K562 (cell line): ENCODE measurements at regions not wholly inside any gene's neighbourhood (a gene's known extent, or its start where the extent isn't known, plus 50 kb on each side); places are given as distances from the start of the nearest gene placed in this dataset.

Source experiments
- ATAC-seq: fragments of 200-7000 bp; cut with Tn5 transposase; 3 replicates; pipeline ENCODE4 v1.9.1; 2020; ENCODE audit warnings: moderate library complexity
- BruUV-seq: library from RNA; stranded (reverse); fragments of 400-500 nt; replicated peaks from 2 replicates; lab custom pipeline; 2021; lab: Mats Ljungman, UMichigan
- CTCF ChIA-PET: fragments of 300-600 bp; formaldehyde crosslinking; extraction: SDS; loops from one replicate; lab custom pipeline; 2021; ENCODE audit warnings: low intra/inter-chr PET ratio; lab: Yijun Ruan, JAX
- POLR2A ChIA-PET: fragments of 300-600, 350-650 bp; sonication (Branson Sonifier 250); formaldehyde crosslinking; extraction: SDS; loops from one replicate; lab custom pipeline; 2021; ENCODE audit warnings: antibody characterized with exemption, inconsistent platforms; lab: Yijun Ruan, JAX
- DNase-seq, 4 experiments: peaks; one replicate each; pipeline versions ENCODE4 v3.0.0 to v3.0.0-alpha.2; 2011 to 2018; ENCODE audit warnings: low spot score in 3 of 4, mixed read lengths in 3 of 4; ENCODE audit errors: extremely low read depth in 1 of 4
- FAIRE-seq: peaks from 2 replicates; lab custom pipeline; 2011; peaks lifted over from hg19 to GRCh38; lab: Jason Lieb, UNC
- H2AFZ ChIP-seq: 2 replicates; pipeline ENCODE4 v1.6.0; 2011; ENCODE audit warnings: low read depth, low read length, control low read depth, inconsistent platforms
- H3K27ac ChIP-seq: fragments of 200-600 bp; 3 replicates; pipeline ENCODE4 v1.8.0; 2011; ENCODE audit warnings: low read depth, mild to moderate bottlenecking, control low read depth, inconsistent platforms, low read length, moderate library complexity, mixed read lengths; ENCODE audit errors: extremely low read depth
- H3K27me3 ChIP-seq, 2 experiments: fragments of 300-600 bp in 1 of 2; 2 replicates in 1 of 2; 3 replicates in 1 of 2; pipeline versions ENCODE4 v1.6.0 to v1.8.0; 2011; ENCODE audit warnings: inconsistent platforms in 2 of 2, low read length in 2 of 2, mild to moderate bottlenecking in 1 of 2, mixed read lengths in 1 of 2, moderate library complexity in 1 of 2; ENCODE audit not compliant: control insufficient read depth in 2 of 2, insufficient read depth in 2 of 2
- H3K36me3 ChIP-seq: fragments of 300-600 bp; 3 replicates; pipeline ENCODE4 v1.8.0; 2011; ENCODE audit warnings: mild to moderate bottlenecking, low read length, inconsistent platforms; ENCODE audit not compliant: control insufficient read depth, insufficient read depth
- H3K4me1 ChIP-seq, 2 experiments: fragments of 200-600 bp in 1 of 2; replicated peaks in 1 of 2; 2 replicates in 1 of 2; 3 replicates in 1 of 2; pipeline versions ENCODE4 v1.5.1 to v1.8.0; 2011; ENCODE audit warnings: inconsistent platforms in 2 of 2, low read length in 2 of 2, mild to moderate bottlenecking in 1 of 2, mixed read lengths in 1 of 2, moderate library complexity in 1 of 2; ENCODE audit not compliant: control insufficient read depth in 2 of 2, insufficient read depth in 2 of 2
- H3K4me2 ChIP-seq: 2 replicates; pipeline ENCODE4 v1.6.1; 2011; ENCODE audit warnings: low read length, control low read depth, inconsistent platforms, mixed read lengths; ENCODE audit not compliant: insufficient read depth
- H3K4me3 ChIP-seq: fragments of 200-600 bp; sonication (generic), shearing (Covaris generic); 2 replicates; pipeline ENCODE4 v1.5.1; 2016; ENCODE audit warnings: control low read depth, inconsistent platforms
- H3K79me2 ChIP-seq: fragments of 200-600 bp; 3 replicates; pipeline ENCODE4 v1.8.0; 2011; ENCODE audit warnings: low read length, inconsistent platforms; ENCODE audit not compliant: control insufficient read depth, insufficient read depth
- H3K9ac ChIP-seq, 2 experiments: 2 replicates each; pipeline versions ENCODE4 v1.6.0 to v1.6.1; 2011; ENCODE audit warnings: low read depth in 2 of 2, low read length in 2 of 2, control low read depth in 1 of 2, inconsistent platforms in 1 of 2, mild to moderate bottlenecking in 1 of 2, mixed read lengths in 1 of 2; ENCODE audit not compliant: insufficient read depth in 1 of 2
- H3K9me1 ChIP-seq: one replicate; pipeline ENCODE4 v1.6.0; 2011; ENCODE audit warnings: inconsistent platforms, mild to moderate bottlenecking, low read length, moderate library complexity; ENCODE audit not compliant: control insufficient read depth, insufficient read depth
- H3K9me3 ChIP-seq: replicated peaks from 2 replicates; pipeline ENCODE4 v1.5.1; 2011; ENCODE audit warnings: low read depth, low read length, inconsistent platforms; ENCODE audit not compliant: control insufficient read depth, insufficient read depth
- H4K20me1 ChIP-seq: replicated peaks from 2 replicates; pipeline ENCODE4 v1.6.1; 2011; ENCODE audit warnings: low read length, inconsistent platforms, mixed read lengths; ENCODE audit not compliant: control insufficient read depth, insufficient read depth
- ETV1 ChIP-seq: fragments of 450-650 bp; conservative IDR thresholded peaks from 2 replicates; pipeline ENCODE4 v1.6.1; 2016; ENCODE audit warnings: missing genetic modification characterization, control low read depth, low read depth, missing compliant biosample characterization
- HDAC1 ChIP-seq, 2 experiments: fragments of 450-650 bp; IDR thresholded peaks; 2 replicates each; pipeline ENCODE4 v1.6.1; 2016 to 2017; ENCODE audit warnings: inconsistent platforms in 1 of 2, mild to moderate bottlenecking in 1 of 2, moderate library complexity in 1 of 2
- HEY1 ChIP-seq: fragments of 250-450 bp; sonication (Bioruptor Pico); IDR thresholded peaks from 2 replicates; pipeline ENCODE4 v1.5.0; 2020; ENCODE audit warnings: mild to moderate bottlenecking, moderate library complexity, borderline replicate concordance
- KLF13 ChIP-seq: fragments of 450-650 bp; IDR thresholded peaks from 2 replicates; pipeline ENCODE4 v1.6.1; 2016; ENCODE audit warnings: missing genetic modification characterization, low read depth, mild to moderate bottlenecking, missing compliant biosample characterization, moderate library complexity, borderline replicate concordance
- MEIS2 ChIP-seq: fragments of 450-650 bp; IDR thresholded peaks from 2 replicates; pipeline ENCODE4 v1.6.1; 2014; ENCODE audit warnings: mild to moderate bottlenecking; ENCODE audit not compliant: partially characterized antibody
- RHOXF2B ChIP-seq: fragments of 250-450 bp; sonication (Bioruptor Pico); conservative IDR thresholded peaks from 2 replicates; pipeline ENCODE4 v1.5.1; 2021
- SOX6 ChIP-seq: fragments of 450-650 bp; IDR thresholded peaks from 2 replicates; pipeline ENCODE4 v1.6.1; 2014; ENCODE audit warnings: mild to moderate bottlenecking
- ZNF695 ChIP-seq: fragments of 450-650 bp; formaldehyde crosslinking; IDR thresholded peaks from 2 replicates; pipeline ENCODE4 v1.4.0; 2020; ENCODE audit warnings: mild to moderate bottlenecking, moderate library complexity
- WGBS: fragments of 100-300 bp; shearing (Covaris generic); methylation state at CpG from one replicate; pipeline ENCODE4 v1.1.6; 2016; ENCODE audit warnings: low coverage, mixed read lengths; ENCODE audit not compliant: insufficient coverage; ENCODE audit errors: missing lambda C conversion rate; 5-methylcytosine and 5-hydroxymethylcytosine counted together
- in situ Hi-C: fragments of 300-500 bp; cut with MboI; formaldehyde crosslinking; loops from 4 replicates; pipeline ENCODE4 v1.15.0; 2018; ENCODE audit warnings: inconsistent platforms, mixed read lengths
- intact Hi-C: fragments of 100-400 bp; cut with micrococcal nuclease; formaldehyde crosslinking; loops from 2 replicates; pipeline ENCODE4 v1.14.2; 2022

- Histone ChIP-seq H3K36me3 (no peaks in the 10 kb centered on the region), H3K4me1 (no peaks in the 10 kb centered on the region), H3K4me2 (no peak overlapping the region), H3K27ac (no peak overlapping the region), H4K20me1 (no peaks in the 10 kb centered on the region), H2AFZ (no peak overlapping the region), H3K27me3 (no peaks in the 10 kb centered on the region; a peak in 1 of 5 replicates), H3K79me2 (no peaks in the 10 kb centered on the region), H3K9ac (no peak overlapping the region), H3K4me3 (no peak overlapping the region), H3K9me1 (no peaks in the 10 kb centered on the region), H3K9me3 (no peaks in the 10 kb centered on the region)
- in situ Hi-C loops (no loop called here), intact Hi-C loops (loop anchor here (10.0 kb wide), 3 partner anchors 275 to 715 kb away; partner anchors contain the start of gene NEMP2)
- ATAC-seq (no peak), DNase-seq (no peak), FAIRE-seq (no peak)
- BruUV-seq, result no TSS peak
- ChIA-PET CTCF (no interaction called here), POLR2A (interaction anchor here (0.8 to 0.9 kb wide), 2 partner anchors 491 to 508 kb away, joined by 3 read pairs; partner anchors contain the start of gene HIBCH)
- 2% methylated on average over 4 of the region's 4 CpGs for WGBS
- TF ChIP-seq RHOXF2B (CRISPR knock-in tag), result no peak
- TF ChIP-seq ZNF695 (CRISPR knock-in tag), result no peak
- no peak for TF ChIP-seq MEIS2
- TF ChIP-seq KLF13, result no peak
- TF ChIP-seq HEY1 (CRISPR knock-in tag), result no peak
- no peak for TF ChIP-seq SOX6
- no peak for TF ChIP-seq HDAC1 (IDR thresholded peaks at IDR 0.05)
- TF ChIP-seq ETV1 (tag), result no peak
Measured at GRCh38 chr2:190809876-190810525, 70.6 kb upstream of the GLS start.
